SU-DHL-6 (cell line): ENCODE measurements at regions not wholly inside any gene's neighbourhood (a gene's known extent, or its start where the extent isn't known, plus 50 kb on each side); places are given as distances from the start of the nearest gene placed in this dataset.

Experiments used
- H2AFZ ChIP-seq: fragments of 200-600 bp; sonication (generic); 2 replicates; pipeline ENCODE4 v1.6.1; 2014; ENCODE audit warnings: low read depth, mild to moderate bottlenecking, moderate library complexity, mixed read lengths, antibody characterized with exemption, low read length; ENCODE audit not compliant: severe bottlenecking
- H3F3A ChIP-seq: fragments of 200-600 bp; shearing (Covaris generic); 2 replicates; pipeline ENCODE4 v1.6.0; 2016; ENCODE audit warnings: antibody characterized with exemption, mild to moderate bottlenecking; ENCODE audit not compliant: insufficient read depth
- H3K27ac ChIP-seq: fragments of 200-600 bp; sonication (generic); 2 replicates; pipeline ENCODE4 v1.5.1; 2016; ENCODE audit warnings: low read depth, mild to moderate bottlenecking, low read length, moderate library complexity, mixed read lengths
- H3K27me3 ChIP-seq: fragments of 200-600 bp; sonication (generic), shearing (Covaris generic); 2 replicates; pipeline ENCODE4 v1.6.0; 2014; ENCODE audit warnings: mild to moderate bottlenecking, low read length
- H3K36me3 ChIP-seq: fragments of 200-600 bp; sonication (generic); 2 replicates; pipeline ENCODE4 v1.6.1; 2014; ENCODE audit warnings: mild to moderate bottlenecking, low read length, mixed read lengths
- H3K4me2 ChIP-seq: fragments of 300-600, 200-600 bp; shearing (Covaris generic), sonication (generic); 2 replicates; pipeline ENCODE4 v1.6.0; 2014; ENCODE audit warnings: low read length, low read depth, mild to moderate bottlenecking; ENCODE audit not compliant: poor library complexity, severe bottlenecking
- H3K4me3 ChIP-seq: fragments of 200-600 bp; sonication (generic); 2 replicates; pipeline ENCODE4 v1.5.1; 2014; ENCODE audit warnings: antibody characterized with exemption, low read length, mild to moderate bottlenecking, mixed read lengths; ENCODE audit not compliant: insufficient read depth, poor library complexity, severe bottlenecking
- H3K79me2 ChIP-seq: fragments of 200-600 bp; sonication (generic); 2 replicates; pipeline ENCODE4 v1.6.1; 2014; ENCODE audit warnings: mild to moderate bottlenecking, low read length, moderate library complexity; ENCODE audit not compliant: insufficient read depth
- H3K9ac ChIP-seq: fragments of 200-600 bp; sonication (generic); 2 replicates; pipeline ENCODE4 v1.7.0; 2014; ENCODE audit warnings: mild to moderate bottlenecking, low read length
- H3K9me2 ChIP-seq: fragments of 200-600 bp; sonication (generic); replicated peaks from 2 replicates; pipeline ENCODE4 v1.6.1; 2014; ENCODE audit warnings: low read length; ENCODE audit not compliant: insufficient read depth
- H3K9me3 ChIP-seq: fragments of 200-600 bp; sonication (generic); 2 replicates; pipeline ENCODE4 v1.6.1; 2014; ENCODE audit warnings: low read length, mixed read lengths; ENCODE audit not compliant: insufficient read depth
- H4K20me1 ChIP-seq: fragments of 200-600 bp; sonication (generic); 2 replicates; pipeline ENCODE4 v1.6.1; 2014; ENCODE audit warnings: low read depth, mild to moderate bottlenecking, antibody characterized with exemption, low read length, moderate library complexity, mixed read lengths
- EZH2phosphoT487 ChIP-seq: fragments of 200-600 bp; sonication (generic), shearing (Covaris generic); conservative IDR thresholded peaks from 2 replicates; pipeline ENCODE4 v1.6.1; 2018; ENCODE audit warnings: mild to moderate bottlenecking, antibody characterized with exemption, low read length, moderate library complexity, mixed read lengths
- TF ChIP-seq, protein P1 (sequence below): fragments of 200-600 bp; sonication (generic); IDR thresholded peaks from one replicate; pipeline ENCODE4 v1.5.1; 2017; ENCODE audit warnings: antibody characterized with exemption, mild to moderate bottlenecking, low read length, moderate library complexity; ENCODE audit not compliant: insufficient read depth, poor library complexity, severe bottlenecking

GRCh38 chr2:67560771-67561456 lies 163.8 kb downstream of the ETAA1 start:
- no peaks in the 10 kb centered on the region for H3F3A ChIP-seq
- H3K4me3 ChIP-seq, result no peak overlapping the region
- no peaks in the 10 kb centered on the region for H3K9me3 ChIP-seq
- no peak overlapping the region for H2AFZ ChIP-seq
- no peaks in the 10 kb centered on the region for H3K36me3 ChIP-seq
- no peak for TF ChIP-seq EZH2phosphoT487
- TF ChIP-seq, protein P1, sequence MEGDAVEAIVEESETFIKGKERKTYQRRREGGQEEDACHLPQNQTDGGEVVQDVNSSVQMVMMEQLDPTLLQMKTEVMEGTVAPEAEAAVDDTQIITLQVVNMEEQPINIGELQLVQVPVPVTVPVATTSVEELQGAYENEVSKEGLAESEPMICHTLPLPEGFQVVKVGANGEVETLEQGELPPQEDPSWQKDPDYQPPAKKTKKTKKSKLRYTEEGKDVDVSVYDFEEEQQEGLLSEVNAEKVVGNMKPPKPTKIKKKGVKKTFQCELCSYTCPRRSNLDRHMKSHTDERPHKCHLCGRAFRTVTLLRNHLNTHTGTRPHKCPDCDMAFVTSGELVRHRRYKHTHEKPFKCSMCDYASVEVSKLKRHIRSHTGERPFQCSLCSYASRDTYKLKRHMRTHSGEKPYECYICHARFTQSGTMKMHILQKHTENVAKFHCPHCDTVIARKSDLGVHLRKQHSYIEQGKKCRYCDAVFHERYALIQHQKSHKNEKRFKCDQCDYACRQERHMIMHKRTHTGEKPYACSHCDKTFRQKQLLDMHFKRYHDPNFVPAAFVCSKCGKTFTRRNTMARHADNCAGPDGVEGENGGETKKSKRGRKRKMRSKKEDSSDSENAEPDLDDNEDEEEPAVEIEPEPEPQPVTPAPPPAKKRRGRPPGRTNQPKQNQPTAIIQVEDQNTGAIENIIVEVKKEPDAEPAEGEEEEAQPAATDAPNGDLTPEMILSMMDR, result no peak
- no peak overlapping the region for H3K4me2 ChIP-seq
- no peak overlapping the region for H3K27ac ChIP-seq
- H4K20me1 ChIP-seq, result no peaks in the 10 kb centered on the region
- H3K79me2 ChIP-seq, result no peaks in the 10 kb centered on the region
- no peak overlapping the region for H3K9ac ChIP-seq
- no peaks in the 10 kb centered on the region for H3K9me2 ChIP-seq
- no peaks in the 10 kb centered on the region for H3K27me3 ChIP-seq

- no peak for TF ChIP-seq EZH2phosphoT487
- TF ChIP-seq, protein P1, result no peak
- Histone ChIP-seq H3F3A (no peaks in the 10 kb centered on the region), H4K20me1 (no peaks in the 10 kb centered on the region), H3K27ac (no peak overlapping the region), H3K9me3 (no peaks in the 10 kb centered on the region), H3K36me3 (no peaks in the 10 kb centered on the region), H3K4me3 (no peak overlapping the region), H3K27me3 (no peaks in the 10 kb centered on the region), H2AFZ (no peak overlapping the region), H3K4me2 (no peak overlapping the region), H3K79me2 (no peaks in the 10 kb centered on the region), H3K9ac (no peak overlapping the region), H3K9me2 (no peaks in the 10 kb centered on the region)
Measured at GRCh38 chr2:67561457-67561965, 164.4 kb downstream of the ETAA1 start.

DNA sequence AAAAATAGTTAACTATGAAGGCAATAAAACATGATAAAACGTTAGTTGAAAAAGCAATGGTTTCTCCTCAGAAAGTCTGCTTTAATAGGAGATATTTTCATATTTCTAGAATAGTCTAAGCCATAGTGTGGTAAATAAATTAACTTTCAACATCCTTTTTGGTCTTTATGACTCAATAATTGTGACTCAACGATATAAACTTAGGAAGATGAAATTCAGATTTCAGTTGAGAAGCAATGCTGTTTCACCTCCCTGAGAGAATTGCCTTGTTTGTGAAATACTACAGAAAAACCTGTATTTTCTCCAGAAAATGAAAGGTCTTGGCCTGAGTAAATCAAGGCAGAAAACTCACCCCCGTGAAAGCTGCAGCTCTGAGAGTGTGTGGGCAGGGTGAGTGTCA lies 166.9 kb downstream of the ETAA1 start:
- H3K36me3 ChIP-seq, result no peaks in the 10 kb centered on the region
- no peaks in the 10 kb centered on the region for H3F3A ChIP-seq
- H4K20me1 ChIP-seq, result no peaks in the 10 kb centered on the region
- no peak overlapping the region for H2AFZ ChIP-seq
- H3K27me3 ChIP-seq, result no peaks in the 10 kb centered on the region
- H3K4me3 ChIP-seq, result no peak overlapping the region
- TF ChIP-seq EZH2phosphoT487, result no peak
- TF ChIP-seq, protein P1, result no peak
- no peak overlapping the region for H3K9ac ChIP-seq
- no peak overlapping the region for H3K27ac ChIP-seq
- H3K79me2 ChIP-seq, result no peaks in the 10 kb centered on the region
- no peaks in the 10 kb centered on the region for H3K9me2 ChIP-seq
- H3K9me3 ChIP-seq, result no peaks in the 10 kb centered on the region
- no peak overlapping the region for H3K4me2 ChIP-seq
